HL-60/S4 treated with retinoic acid at 250 ng/mL for 4 days and 3 days (cell line): ENCODE measurements at regions not wholly inside any gene's neighbourhood (a gene's known extent, or its start where the extent isn't known, plus 50 kb on each side); places are given as distances from the start of the nearest gene placed in this dataset.

Source experiments
- in situ Hi-C: fragments of 300-500 bp; cut with MboI; formaldehyde crosslinking; loops from 2 replicates; pipeline ENCODE4 v1.7.0; 2022; ENCODE audit warnings: low sequenced_read_pairs

GRCh38 chr9:88751781-88752180, 216.8 kb downstream of the NXNL2 start:
- in situ Hi-C loops: no loop called here

DNA sequence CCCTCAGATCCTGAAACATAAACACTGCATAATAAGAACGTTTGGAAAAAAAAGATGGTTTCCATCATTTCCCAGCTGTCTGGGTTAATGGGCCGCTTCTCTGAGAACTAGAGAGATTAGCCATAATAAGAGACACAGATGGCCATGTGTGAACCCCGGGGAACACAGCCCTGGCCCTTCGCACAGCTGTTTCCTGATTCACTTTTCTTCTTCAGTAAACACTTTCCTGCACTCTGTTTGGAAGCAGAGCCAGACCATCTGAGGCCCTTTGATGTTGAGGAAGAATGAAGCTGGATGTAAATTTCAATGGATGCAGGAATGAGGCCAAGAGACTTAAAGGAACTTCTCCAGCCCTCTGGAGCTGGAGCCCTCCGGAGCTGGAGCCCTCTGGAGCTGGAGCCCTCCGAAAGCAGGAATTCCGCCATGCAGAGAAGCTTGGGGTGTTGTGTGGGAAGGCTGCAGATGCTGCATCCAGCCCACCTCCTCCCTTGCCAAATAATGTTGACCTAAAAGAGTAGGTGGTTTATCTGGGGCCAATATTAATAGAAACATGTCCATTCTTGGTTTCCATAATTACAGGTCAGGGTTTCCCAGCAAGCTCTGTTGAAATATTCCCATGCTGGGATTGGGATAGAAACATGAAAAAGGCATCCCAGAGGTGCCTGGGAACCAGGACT, 218.9 kb downstream of the NXNL2 start:
- in situ Hi-C loops: no loop called here

DNA sequence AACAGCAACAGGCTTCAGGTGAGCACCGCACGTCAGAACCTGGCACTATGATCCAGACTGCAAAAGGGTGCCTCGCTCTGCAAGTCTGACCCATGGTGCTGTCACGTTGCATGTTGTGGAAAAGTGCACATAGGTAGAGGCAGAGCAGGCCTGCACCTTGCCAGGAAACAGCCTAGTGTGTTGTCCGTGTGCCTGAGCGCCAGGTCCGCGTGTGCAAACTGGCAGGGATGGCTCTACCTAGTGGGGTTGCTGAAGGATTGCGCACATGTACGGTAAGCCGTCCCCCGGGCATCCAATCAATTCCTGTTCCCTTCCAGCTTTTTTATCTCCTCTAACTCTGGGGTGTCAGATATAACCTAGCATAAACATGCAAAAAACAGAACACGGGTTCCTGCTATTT, 219.5 kb downstream of the NXNL2 start:
- in situ Hi-C loops: no loop called here

GRCh38 chr9:88754886-88755285, 219.9 kb downstream of the NXNL2 start:
- in situ Hi-C loops: no loop called here

DNA sequence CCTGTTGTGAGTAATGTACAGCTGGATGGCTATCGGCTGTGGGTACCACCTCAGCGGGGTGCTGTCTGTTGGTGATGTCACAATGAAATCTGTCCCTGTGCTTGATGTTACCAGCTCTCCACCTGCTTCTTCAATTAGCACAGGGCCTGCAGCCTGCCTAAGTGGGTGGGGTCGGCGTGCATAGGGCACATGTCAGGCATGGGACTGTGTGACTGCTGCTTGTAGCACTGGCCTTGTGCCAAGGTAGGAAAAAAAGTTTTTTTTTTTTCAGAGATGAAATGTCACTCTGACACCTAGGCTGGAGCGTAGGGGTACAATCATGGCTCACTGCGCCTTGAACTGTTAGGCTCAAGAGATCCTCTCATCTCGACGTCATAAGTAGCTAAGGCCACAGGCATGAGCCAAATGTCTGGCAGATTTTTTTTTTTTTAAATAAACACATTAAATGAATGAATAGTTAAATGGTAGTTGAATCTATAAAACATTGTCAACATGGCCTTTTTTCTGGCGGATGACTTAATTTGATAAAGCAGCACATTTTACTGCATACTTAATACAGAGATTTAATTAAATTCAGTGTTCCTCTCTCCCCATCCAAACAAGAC, 222.5 kb downstream of the NXNL2 start:
- in situ Hi-C loops: no loop called here

GRCh38 chr9:88759364-88759763, 224.4 kb downstream of the NXNL2 start:
- in situ Hi-C loops: no loop called here

DNA sequence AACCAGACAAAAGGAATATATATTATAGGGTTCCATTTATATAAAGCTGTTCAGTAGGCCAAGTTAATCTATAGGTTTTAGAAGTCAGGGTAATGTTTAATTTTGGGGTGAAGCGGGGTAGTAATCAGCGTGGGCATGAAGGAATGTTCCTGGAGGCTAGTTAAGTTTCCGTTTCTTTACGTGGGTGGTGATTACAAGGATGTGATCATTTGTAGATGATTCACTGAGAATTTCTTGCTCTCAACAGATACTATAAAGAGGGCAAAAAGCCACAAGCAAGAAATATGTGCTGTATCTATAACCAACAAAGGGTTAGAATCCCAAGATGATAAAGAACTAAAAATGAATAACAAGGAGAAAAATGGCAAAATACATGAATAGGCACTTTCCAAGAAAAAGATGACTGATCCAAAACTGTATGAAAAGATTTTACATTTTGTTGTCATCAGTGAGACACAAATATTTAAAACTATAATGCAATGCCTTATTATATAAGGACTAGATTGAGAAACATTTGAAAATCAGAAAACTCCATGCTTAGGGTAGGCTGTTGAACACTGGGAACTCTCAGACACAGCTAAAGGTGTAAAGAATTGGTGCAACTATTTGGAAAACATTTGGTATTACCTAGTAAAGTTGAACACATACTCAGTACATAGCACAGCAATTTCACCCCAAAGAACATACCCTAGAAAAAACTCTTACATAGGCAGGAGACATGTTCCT, 224.3 kb upstream of the S1PR3 start:
- in situ Hi-C loops: no loop called here

DNA sequence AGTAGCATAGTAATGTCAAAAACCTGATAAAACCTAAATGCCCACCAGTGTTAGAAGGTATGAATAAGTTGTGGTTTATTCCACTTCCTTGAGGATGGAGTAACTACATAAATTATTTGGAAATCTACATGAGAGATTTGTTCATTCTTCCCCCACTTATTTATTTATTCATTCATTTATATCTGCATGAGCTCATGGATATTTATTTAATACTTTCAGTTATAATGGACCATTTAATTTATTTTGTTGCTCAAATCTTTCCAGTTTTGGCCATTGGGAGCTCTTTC, 223.8 kb upstream of the S1PR3 start:
- in situ Hi-C loops: no loop called here

DNA sequence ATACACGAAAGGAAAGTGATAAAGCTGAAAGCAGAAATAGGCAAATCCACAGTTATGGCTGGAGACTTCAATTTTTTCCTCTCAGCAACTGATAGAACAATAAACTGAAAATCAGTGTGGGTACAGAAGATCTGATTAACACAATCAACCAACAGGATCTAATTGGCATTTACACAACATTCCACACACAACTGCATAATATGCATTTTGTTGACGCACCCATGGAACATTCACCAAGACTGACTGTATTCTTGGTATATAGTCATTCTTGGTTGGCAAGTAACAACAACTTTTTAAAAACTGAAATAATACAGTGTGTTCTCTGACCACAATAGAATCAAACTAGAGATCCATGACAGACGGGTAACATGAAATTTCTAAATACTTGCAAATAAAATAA, 218.7 kb upstream of the S1PR3 start:
- in situ Hi-C loops: no loop called here

DNA sequence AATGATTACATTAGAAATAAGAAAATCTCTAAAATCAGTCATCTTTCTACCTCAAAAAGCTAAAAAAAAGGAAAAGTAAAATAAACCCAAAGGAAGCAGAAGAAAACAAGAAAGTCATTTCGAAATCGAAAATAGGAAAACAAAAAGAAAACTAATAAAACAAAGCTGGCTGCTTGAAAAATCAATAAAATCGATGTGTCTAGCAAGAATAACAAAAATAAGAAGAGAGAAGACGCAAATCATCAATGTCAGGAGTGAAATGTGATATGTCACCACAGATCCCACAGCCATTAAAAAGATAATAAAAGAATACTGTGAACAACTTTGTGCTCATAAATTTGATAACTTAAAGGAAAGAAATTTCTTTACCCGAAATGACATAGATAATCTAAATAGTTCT, 218.1 kb upstream of the S1PR3 start:
- in situ Hi-C loops: no loop called here

- in situ Hi-C loops: no loop called here
These were observed 217.5 kb upstream of the S1PR3 start for GRCh38 chr9:88773627-88774244.

GRCh38 chr9:88775037-88775471, 216.2 kb upstream of the S1PR3 start:
- in situ Hi-C loops: no loop called here

- in situ Hi-C loops: no loop called here
These were observed 215.7 kb upstream of the S1PR3 start for GRCh38 chr9:88775559-88775958.

DNA sequence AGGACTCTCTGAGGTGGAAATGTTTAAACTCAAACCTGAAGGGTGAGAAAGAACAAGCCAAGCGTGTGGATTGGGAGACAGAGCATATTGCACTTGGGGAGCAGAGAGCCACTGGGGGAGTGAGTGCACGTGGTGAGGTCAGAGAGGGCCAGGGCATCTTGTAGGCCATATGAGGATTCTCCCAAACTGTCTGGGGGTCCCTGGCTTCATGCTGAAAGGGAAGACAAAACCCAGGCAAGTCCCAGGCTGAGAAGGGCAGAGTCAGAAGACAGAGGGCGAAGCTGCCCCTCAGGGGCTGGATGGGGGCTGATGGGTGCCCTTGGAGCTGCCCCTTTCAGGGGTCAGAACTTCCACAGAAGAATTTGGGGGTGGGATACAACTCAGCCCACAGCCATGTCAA, 215.3 kb upstream of the S1PR3 start:
- in situ Hi-C loops: no loop called here

GRCh38 chr9:88776717-88777497, 214.4 kb upstream of the S1PR3 start:
- in situ Hi-C loops: no loop called here

DNA sequence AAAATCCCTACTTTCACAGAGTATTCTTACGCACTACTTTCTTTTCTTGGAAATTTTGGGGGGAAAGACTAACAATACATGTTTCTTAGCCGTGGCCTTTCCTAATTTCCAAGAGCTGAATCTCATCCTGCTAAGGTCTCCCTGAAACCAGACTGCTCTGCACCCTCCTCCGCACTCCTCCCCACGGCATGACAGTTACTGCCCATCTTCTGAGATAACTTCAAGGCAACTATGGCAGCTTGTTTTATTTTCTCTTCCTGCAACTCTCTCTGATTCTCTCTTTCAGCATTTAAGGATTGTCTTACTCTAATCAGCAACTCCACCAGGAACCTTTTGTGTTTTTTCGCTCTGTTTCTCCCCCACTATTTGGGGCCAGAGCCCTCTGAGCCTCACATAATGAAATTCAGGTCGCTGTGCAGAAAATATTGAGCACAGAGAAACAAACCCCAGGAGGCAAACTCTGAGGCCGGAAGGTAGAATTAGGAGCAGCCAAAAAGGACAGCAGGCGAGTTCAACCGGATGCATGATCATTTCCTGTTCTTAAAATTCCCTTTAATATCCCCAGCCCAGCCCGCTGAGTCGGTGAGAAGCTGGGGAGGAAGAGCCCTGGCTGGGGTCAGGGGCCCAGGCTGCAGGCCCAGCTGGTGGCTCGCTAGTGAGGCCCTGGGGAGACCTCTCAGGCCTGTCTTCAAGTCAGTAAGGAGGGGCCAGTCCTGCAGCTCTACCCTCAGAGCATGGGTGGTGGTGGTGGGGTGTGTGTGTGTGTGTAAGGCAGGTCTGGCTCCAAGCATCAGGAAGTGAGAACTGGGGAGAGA, 213.6 kb upstream of the S1PR3 start:
- in situ Hi-C loops: no loop called here

DNA sequence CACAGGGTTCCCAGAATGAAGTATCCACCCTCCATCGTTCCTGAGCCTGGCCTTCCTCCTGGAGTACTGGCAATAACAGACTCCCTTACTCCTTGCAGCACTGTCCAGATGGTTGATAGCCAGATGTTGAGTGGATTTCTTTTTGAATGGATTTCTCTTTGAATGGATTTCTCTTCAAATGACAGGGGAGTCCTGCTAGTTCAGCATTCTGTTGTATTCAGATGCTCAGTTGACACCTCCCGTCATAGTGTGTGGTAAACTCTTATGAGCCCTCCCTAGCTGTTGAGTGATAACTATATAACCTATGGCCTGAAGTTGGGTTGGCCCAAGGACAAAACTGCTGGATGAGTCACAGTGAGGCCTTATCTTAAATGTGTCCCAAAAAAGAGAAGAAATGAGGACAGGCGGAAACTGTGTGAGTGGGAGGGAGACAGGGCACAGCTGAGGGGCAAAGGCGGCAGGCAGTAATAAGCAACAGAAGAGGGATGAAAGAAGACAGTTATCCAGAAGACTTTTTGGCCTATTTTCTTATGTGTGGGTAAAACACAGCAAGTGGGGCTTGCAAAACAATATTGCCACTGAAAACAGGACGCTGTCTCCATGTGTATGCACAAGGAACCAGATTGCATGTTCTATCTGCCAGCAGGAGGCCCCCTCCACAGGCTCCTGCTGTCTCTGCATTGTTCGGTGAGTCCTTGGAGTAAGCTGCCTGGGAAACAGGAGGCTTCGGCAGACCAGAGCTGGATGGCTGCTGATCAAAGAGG, 209.5 kb upstream of the S1PR3 start:
- in situ Hi-C loops: no loop called here

GRCh38 chr9:88782931-88783710, 208.1 kb upstream of the S1PR3 start:
- in situ Hi-C loops: no loop called here

DNA sequence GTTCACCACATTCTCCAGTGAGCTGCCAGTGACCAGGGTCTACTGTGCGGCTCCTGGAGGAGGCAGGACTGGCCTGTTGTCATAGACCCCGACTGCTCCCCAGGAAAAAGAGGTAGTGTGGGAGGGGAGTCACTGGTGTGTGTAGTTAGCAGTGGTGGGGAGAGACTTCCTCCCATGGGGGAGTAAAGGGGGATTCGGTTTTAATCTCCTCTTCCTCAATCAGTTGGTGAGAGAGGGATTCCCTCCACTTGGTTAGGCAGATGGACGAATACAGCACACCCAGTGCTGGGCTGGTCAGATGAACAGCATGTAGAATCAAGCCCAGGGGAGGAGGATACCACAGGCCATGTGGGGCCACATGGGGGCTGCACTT, 207.6 kb upstream of the S1PR3 start:
- in situ Hi-C loops: no loop called here
